ENCODE measurements at regions not wholly inside any gene's neighbourhood (a gene's known extent, or its start where the extent isn't known, plus 50 kb on each side); places are given as distances from the start of the nearest gene placed in this dataset.

GRCh38 chr1:98333936-98334335 is 327.6 kb upstream of the SNX7 start:
- H3K36me3 ChIP-seq, result no peaks in the 10 kb centered on the region
- DNase-seq (ENCODE audit: low spot score in 2 of 2), result no peak
- no peaks in the 10 kb centered on the region for H3K4me1 ChIP-seq
- H3K4me3 ChIP-seq, result no peak overlapping the region
- H3K27me3 ChIP-seq, result no peaks in the 10 kb centered on the region
- intact Hi-C loops (cut with DNase I; ENCODE audit: low total_unique reads), result no loop called here
- no peak overlapping the region for H3K27ac ChIP-seq
- TF ChIP-seq POLR2A (IDR thresholded peaks at IDR 0.05) (no peak), POLR2AphosphoS5 (IDR thresholded peaks at IDR 0.05) (no peak)
- TF ChIP-seq, protein P1, sequence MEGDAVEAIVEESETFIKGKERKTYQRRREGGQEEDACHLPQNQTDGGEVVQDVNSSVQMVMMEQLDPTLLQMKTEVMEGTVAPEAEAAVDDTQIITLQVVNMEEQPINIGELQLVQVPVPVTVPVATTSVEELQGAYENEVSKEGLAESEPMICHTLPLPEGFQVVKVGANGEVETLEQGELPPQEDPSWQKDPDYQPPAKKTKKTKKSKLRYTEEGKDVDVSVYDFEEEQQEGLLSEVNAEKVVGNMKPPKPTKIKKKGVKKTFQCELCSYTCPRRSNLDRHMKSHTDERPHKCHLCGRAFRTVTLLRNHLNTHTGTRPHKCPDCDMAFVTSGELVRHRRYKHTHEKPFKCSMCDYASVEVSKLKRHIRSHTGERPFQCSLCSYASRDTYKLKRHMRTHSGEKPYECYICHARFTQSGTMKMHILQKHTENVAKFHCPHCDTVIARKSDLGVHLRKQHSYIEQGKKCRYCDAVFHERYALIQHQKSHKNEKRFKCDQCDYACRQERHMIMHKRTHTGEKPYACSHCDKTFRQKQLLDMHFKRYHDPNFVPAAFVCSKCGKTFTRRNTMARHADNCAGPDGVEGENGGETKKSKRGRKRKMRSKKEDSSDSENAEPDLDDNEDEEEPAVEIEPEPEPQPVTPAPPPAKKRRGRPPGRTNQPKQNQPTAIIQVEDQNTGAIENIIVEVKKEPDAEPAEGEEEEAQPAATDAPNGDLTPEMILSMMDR (IDR thresholded peaks at IDR 0.05), result no peak
- H3K9me3 ChIP-seq, result no peaks in the 10 kb centered on the region

DNA sequence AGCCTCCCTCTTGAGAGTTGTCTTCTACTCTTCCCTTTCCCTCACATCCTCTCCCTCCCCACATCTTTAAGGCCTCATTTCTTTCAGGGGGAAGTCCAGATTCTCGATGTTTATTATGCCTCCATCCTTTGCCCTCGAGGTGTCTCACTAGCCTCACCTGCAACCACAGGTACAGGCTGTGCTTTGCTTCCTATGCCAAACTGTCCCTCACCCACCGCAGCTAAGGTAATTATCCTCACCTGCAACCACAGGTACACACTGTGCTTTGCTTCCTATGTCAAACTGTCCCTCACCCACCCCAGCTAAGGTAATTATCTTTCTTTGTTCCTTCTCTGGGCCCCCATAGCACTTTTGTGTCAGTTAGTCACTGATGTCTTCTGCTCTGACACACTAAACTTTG is 328.1 kb upstream of the SNX7 start:
- no peak overlapping the region for H3K4me3 ChIP-seq
- H3K9me3 ChIP-seq, result no peaks in the 10 kb centered on the region
- no peaks in the 10 kb centered on the region for H3K36me3 ChIP-seq
- no peaks in the 10 kb centered on the region for H3K27me3 ChIP-seq
- TF ChIP-seq, protein P1 (IDR thresholded peaks at IDR 0.05), result no peak
- TF ChIP-seq POLR2AphosphoS5 (IDR thresholded peaks at IDR 0.05) (no peak), POLR2A (IDR thresholded peaks at IDR 0.05) (no peak)
- intact Hi-C loops (cut with DNase I; ENCODE audit: low total_unique reads), result no loop called here
- no peaks in the 10 kb centered on the region for H3K4me1 ChIP-seq
- no peak overlapping the region for H3K27ac ChIP-seq
- no peak for DNase-seq (ENCODE audit: low spot score in 2 of 2)

- no peaks in the 10 kb centered on the region for H3K27me3 ChIP-seq
- H3K9me3 ChIP-seq, result no peaks in the 10 kb centered on the region
- DNase-seq (ENCODE audit: low spot score in 2 of 2), result no peak
- TF ChIP-seq POLR2A (IDR thresholded peaks at IDR 0.05), result no peak
- TF ChIP-seq, protein P1 (IDR thresholded peaks at IDR 0.05), result no peak
- TF ChIP-seq POLR2AphosphoS5 (IDR thresholded peaks at IDR 0.05), result no peak
- no peak overlapping the region for H3K4me3 ChIP-seq
- no peak overlapping the region for H3K27ac ChIP-seq
- H3K4me1 ChIP-seq, result no peaks in the 10 kb centered on the region
- intact Hi-C loops (cut with DNase I; ENCODE audit: low total_unique reads), result no loop called here
- no peaks in the 10 kb centered on the region for H3K36me3 ChIP-seq
These were observed 329.7 kb upstream of the SNX7 start for GRCh38 chr1:98331718-98332311.

- intact Hi-C loops (cut with DNase I; ENCODE audit: low total_unique reads), result no loop called here
- no peak for DNase-seq (ENCODE audit: low spot score in 2 of 2)
- no peak overlapping the region for H3K4me3 ChIP-seq
- no peaks in the 10 kb centered on the region for H3K4me1 ChIP-seq
- no peaks in the 10 kb centered on the region for H3K9me3 ChIP-seq
- H3K36me3 ChIP-seq, result no peaks in the 10 kb centered on the region
- no peaks in the 10 kb centered on the region for H3K27me3 ChIP-seq
- TF ChIP-seq, protein P1 (IDR thresholded peaks at IDR 0.05), result no peak
- no peak for TF ChIP-seq POLR2AphosphoS5 (IDR thresholded peaks at IDR 0.05)
- no peak for TF ChIP-seq POLR2A (IDR thresholded peaks at IDR 0.05)
- H3K27ac ChIP-seq, result no peak overlapping the region
These were observed 330.3 kb upstream of the SNX7 start for GRCh38 chr1:98331243-98331642.

GRCh38 chr1:98330224-98330623 is 331.3 kb upstream of the SNX7 start:
- no peak for DNase-seq (ENCODE audit: low spot score in 2 of 2)
- Histone ChIP-seq H3K4me3 (no peak overlapping the region), H3K36me3 (no peaks in the 10 kb centered on the region), H3K9me3 (no peaks in the 10 kb centered on the region), H3K4me1 (no peaks in the 10 kb centered on the region), H3K27me3 (no peaks in the 10 kb centered on the region), H3K27ac (no peak overlapping the region)
- TF ChIP-seq POLR2AphosphoS5 (IDR thresholded peaks at IDR 0.05) (no peak), POLR2A (IDR thresholded peaks at IDR 0.05) (no peak)
- TF ChIP-seq, protein P1 (IDR thresholded peaks at IDR 0.05), result no peak
- intact Hi-C loops (cut with DNase I; ENCODE audit: low total_unique reads), result no loop called here
